ENCODE measurements at regions not wholly inside any gene's neighbourhood (a gene's known extent, or its start where the extent isn't known, plus 50 kb on each side); places are given as distances from the start of the nearest gene placed in this dataset.

GRCh38 chr6:139979021-139979725 lies 604.7 kb upstream of the CITED2 start:
- no peak for TF ChIP-seq CTCF (IDR thresholded peaks at IDR 0.05; ENCODE audit: low read length)
- TF ChIP-seq EZH2 (IDR thresholded peaks at IDR 0.05; ENCODE audit: borderline replicate concordance, low read length): no peak
